GM21381 (cell line): ENCODE measurements at regions not wholly inside any gene's neighbourhood (a gene's known extent, or its start where the extent isn't known, plus 50 kb on each side); places are given as distances from the start of the nearest gene placed in this dataset.
"Not testable (repeated sequence)": the region's sequence is repeated elsewhere in the genome, so short reads cannot be mapped to it uniquely, and the experiment has no call there.

Experiments
- ATAC-seq: cut with Tn5 transposase; IDR thresholded peaks from one replicate; pipeline ENCODE4 v1.9.1; 2021; ENCODE audit warnings: mild to moderate bottlenecking, moderate library complexity; ENCODE audit not compliant: unreplicated experiment

GRCh38 chr18:28511413-28511821 is 334.5 kb upstream of the CDH2 start:
- ATAC-seq: no peak

DNA sequence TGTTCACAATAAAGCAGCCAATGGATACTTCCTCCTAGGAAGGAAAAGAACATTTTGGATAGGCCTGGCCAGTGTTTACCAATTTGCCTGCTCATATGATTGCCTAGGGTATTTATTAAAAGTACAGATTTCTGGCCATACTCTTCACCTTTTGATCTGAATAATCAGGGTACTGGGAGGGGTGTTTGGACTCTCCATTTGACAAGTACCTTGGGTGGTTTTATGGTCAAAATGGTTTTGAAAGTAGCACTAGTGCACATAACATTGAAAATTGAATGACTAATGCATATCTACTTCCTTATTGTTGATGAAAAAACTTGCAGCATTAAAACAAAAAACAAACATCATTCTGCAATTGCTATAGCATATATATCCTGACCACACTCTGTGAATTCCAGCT is 333.3 kb upstream of the CDH2 start:
- no peak for ATAC-seq

GRCh38 chr18:28504066-28504465 is 327.1 kb upstream of the CDH2 start:
- ATAC-seq: no peak

DNA sequence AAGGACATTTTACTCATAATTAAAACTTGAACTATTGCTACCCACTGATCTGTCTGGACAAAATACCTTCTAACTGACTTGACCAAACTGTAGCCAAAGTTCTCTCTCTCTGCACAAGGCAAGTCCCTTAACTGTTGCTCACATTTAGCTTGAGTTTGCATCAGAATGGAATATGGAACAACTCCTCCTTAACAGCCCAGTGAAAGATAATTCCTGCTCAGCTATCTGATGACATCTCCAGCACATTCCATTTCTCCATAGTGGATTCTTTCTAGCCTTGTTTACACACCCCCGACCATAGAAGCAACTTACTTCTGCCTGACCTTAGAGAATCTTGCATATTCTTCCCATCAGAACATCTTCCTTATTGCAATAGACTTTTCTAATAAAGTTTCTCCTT is 317.2 kb upstream of the CDH2 start:
- ATAC-seq: no peak

DNA sequence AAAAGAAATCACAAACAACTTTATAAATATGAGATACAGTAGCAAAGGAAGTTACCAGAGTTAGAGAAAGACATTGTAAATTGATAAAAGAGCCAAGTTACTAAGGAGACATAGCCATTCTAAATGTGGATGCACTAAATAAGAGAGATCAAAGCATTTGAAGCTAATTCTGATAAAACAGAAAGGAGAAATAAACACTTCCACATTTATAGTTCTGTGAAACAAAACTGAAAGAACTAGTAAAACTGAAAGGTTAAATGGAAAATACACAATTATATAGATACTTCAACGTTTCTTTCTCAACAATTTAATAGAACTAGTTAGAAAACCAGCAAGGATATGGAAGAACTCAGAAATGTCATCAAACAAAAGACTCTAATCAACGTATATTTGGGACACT is 309.0 kb upstream of the CDH2 start:
- ATAC-seq: no peak

- no peak for ATAC-seq
Observed at GRCh38 chr18:28485210-28485801, 308.4 kb upstream of the CDH2 start.

- no peak for ATAC-seq
Observed at GRCh38 chr18:28478531-28478930, 301.6 kb upstream of the CDH2 start.

DNA sequence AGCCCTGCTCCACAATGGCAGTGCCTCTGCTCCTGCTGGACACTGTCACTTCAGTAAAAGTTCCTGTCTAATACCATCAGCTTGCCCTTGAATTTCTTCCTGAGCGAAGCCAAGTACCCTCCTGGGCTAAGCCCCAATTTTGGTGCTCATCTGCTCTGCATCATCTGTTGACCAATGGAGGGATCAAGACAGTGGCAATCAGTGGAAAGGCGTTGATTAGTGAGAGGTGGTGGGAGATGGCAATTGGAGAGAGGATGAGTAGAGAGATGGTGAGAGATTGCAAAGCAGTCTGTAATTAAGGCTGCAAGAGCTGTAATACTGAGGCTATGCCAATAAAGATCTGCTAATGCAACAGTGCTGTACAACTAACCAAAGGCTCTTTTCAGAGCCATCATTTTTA is 299.4 kb upstream of the CDH2 start:
- ATAC-seq: no peak

DNA sequence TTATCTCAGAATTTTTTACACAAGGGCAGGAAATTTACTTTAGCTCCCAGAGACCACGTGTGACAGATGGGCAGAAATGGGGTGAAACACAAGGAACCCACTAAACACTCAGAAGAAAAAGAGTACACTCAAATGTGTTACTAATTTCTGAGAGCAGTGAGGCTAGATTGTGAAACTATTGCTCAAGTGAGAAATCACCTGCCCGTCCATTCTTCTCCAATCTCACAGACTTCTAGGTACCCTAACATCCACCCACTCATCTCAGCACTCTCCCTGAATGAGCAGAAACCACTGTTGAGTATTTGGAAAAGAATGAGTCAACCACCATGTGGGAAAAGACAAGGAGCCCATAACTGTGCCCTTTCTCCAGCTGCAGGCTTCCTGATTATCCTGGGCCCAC is 293.0 kb upstream of the CDH2 start:
- no peak for ATAC-seq

DNA sequence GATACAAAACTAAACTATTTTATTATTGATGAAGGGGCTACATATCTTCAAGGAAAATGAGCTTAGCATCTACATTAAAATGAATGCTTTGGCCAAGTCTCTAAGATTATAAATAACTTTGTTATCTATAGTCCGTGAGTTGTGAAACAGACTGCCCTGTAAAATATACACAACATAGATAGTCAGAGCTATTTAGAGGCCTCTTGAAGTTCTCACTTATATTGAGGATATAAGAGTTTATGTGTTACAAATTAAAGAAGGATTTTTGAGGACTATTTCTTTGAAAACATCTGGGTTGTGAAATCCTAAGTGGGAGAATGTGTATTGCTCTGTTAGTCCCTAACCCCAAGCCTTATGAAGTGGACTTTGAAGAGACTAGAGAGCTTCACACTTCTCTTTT is 292.0 kb upstream of the CDH2 start:
- no peak for ATAC-seq

DNA sequence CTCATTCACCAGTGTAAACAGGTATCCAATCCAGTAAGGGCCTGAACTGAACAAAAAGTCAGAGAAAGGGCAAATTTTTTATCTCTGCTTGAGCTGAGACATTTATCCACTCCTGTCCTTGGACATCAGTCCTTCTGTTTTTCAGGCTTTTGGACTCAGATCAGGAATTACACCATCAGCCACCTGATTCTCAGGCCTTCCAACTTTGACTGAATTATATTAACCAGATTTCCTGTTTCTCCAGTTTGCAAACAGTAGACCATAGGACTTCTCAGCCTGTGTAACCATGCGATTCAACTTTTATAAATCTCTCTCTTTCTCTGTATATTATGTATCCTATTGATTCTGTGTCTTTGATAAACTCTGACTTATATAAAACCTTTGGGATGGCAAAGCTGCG is 289.3 kb upstream of the CDH2 start:
- no peak for ATAC-seq

- no peak for ATAC-seq
Observed at GRCh38 chr18:28459587-28459986, 282.7 kb upstream of the CDH2 start.

DNA sequence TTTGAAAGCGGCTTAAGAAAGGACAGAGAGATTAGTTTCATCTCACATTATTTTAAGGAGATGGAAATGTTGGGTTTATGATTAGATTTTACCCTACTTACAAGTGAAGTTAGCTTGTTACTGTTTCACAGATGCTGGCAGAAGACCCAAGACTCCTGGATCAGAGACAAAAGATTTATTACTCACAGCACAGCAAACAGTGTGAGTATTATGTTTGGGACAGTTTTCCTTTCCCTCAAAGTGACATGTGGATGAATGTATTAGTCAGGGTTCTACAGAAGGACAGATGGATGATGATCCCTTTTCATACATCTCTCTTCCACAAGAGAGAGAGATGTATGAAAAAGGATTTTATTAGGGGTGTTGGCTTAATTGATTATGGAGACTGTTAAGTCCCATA is 281.8 kb upstream of the CDH2 start:
- ATAC-seq: no peak

- ATAC-seq: no peak
Observed at GRCh38 chr18:28457784-28458183, 280.9 kb upstream of the CDH2 start.

- no peak for ATAC-seq
Observed at GRCh38 chr18:28455971-28456370, 279.0 kb upstream of the CDH2 start.

GRCh38 chr18:28439870-28440269 is 262.9 kb upstream of the CDH2 start:
- ATAC-seq: no peak

GRCh38 chr18:28438381-28438780 is 261.5 kb upstream of the CDH2 start:
- ATAC-seq: no peak

GRCh38 chr18:28432339-28432738 is 255.4 kb upstream of the CDH2 start:
- ATAC-seq: no peak

DNA sequence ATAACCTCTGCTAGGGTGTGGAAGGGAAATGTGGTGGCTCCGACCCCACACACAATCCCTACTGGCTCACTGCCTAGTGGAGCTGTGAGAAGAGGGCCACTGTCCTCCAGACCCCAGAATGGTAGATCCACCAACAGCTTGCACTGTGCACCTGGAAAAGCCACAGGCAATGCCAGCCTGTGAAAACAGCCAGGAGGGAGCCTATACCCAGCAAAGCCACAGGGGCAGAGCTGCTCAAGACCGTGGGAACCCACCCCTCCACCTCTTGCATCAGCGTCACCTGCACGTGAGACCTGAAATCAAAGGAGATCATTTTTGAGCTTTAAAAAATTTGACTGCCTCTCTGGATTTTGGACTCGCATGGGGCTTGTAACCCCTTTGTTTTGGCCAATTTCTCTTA is 249.0 kb upstream of the CDH2 start:
- ATAC-seq: no peak

DNA sequence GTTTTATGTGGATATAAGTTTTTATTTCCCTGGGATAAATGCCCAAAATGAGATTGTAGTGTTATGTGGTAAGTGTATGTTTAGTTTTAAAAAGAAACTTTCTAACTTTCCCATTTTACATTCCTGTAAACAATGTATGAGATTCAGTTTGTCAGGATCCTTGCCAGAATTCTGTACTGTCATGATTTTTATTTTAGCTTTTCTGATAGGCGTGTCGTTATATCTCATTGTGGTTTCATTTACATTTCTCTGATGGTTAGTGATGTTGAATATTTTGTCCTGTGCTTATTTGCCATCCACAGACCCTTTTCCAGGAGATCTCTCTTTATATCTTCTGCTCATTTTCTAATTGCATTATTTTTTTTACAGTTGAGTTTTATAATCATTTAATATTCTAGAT is 245.6 kb upstream of the CDH2 start:
- ATAC-seq: no peak

DNA sequence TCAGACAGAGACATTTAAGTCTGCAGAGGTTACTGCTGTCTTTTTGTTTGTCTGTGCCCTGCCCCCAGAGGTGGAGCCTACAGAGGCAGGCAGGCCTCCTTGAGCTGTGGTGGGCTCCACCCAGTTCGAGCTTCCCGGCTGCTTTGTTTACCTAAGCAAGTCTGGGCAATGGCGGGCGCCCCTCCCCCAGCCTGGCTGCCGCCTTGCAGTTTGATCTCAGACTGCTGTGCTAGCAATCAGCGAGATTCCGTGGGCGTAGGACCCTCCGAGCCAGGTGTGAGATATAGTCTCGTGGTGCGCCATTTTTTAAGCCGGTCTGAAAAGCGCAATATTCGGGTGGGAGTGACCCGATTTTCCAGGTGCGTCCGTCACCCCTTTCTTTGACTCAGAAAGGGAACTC is 245.0 kb upstream of the CDH2 start:
- ATAC-seq: not testable (repeated sequence)

GRCh38 chr18:28412521-28412920 is 235.6 kb upstream of the CDH2 start:
- ATAC-seq: no peak

DNA sequence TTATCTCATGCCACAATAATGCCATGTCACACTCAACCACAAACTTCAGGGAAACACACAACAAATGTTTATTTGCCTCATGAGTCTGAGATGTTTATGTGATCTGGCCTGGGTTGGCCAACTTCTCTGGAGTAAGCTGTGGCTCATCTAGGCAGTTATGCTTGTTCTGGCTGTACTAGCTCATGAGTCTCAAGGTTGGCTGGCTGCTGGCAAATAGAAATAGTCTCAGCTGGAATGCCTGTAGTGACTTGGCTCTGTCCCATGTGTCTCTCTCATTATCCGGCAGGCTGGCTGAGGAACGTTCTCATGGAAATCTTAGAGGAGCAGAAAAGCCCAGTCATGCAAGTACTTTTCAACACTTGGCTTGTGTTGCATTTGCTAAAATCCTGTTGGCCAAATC is 234.9 kb upstream of the CDH2 start:
- no peak for ATAC-seq

DNA sequence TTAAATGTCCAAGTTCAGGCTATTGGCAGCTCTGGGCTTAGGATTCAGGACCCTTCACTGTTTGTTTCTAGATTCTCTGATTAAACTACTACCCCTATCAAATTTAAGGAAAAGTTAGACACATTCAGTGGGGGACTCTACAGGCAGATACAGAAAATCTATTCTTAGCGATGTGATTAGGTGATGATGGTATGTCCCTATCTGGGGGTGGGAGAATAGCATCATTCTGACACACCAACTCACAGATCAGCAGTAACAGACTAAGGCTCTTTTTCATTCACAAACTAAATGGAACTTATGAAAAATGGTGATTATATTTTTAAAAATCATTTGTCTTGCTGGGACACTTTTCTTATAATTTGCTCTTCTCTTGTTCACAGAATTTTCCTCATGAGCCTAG is 232.9 kb upstream of the CDH2 start:
- ATAC-seq: no peak
